ENCODE measurements at regions not wholly inside any gene's neighbourhood (a gene's known extent, or its start where the extent isn't known, plus 50 kb on each side); places are given as distances from the start of the nearest gene placed in this dataset.

GRCh38 chr12:24724814-24725213 is 224.1 kb downstream of the BCAT1 start:
- no TSS peak for BruUV-seq (replicated peaks)
- H2BK15ac ChIP-seq (ENCODE audit: low read depth, low read length), result no peak overlapping the region
- H3K79me1 ChIP-seq (ENCODE audit: low read depth in 1 of 2, low read length in 2 of 2), result no peaks in the 10 kb centered on the region
- no peak overlapping the region for H3K4ac ChIP-seq (ENCODE audit: low read depth, low read length)
- no peak overlapping the region for H3K9ac ChIP-seq (ENCODE audit: low read depth, low read length)
- no peak overlapping the region for H2AFZ ChIP-seq (replicated peaks; ENCODE audit: low read length, poor library complexity)
- no peak overlapping the region for H3K56ac ChIP-seq (ENCODE audit: extremely low read depth, insufficient read depth, low read length)
- no peak overlapping the region for H2BK5ac ChIP-seq (ENCODE audit: low read depth, low read length, poor library complexity, severe bottlenecking)
- H3K27ac ChIP-seq (ENCODE audit: insufficient read depth, low read length), result no peak overlapping the region
- DNase-seq, result no peak
- ChIA-PET POLR2A (ENCODE audit: unreplicated experiment) (no interaction called here), CTCF (interaction anchor here (0.8 to 1.2 kb wide), 2 partner anchors 54 to 269 kb away, joined by 3 to 4 read pairs; no protein-coding TSS in a partner anchor)
- H3K9me1 ChIP-seq (ENCODE audit: insufficient read depth, low read length), result 0 out of 2 replicates have a peak, but pooled peaks cover 4% of the 10 kb centered on the region
- H3K36me3 ChIP-seq (ENCODE audit: control insufficient read depth, insufficient read depth, low read length), result no peaks in the 10 kb centered on the region
- H2AK9ac ChIP-seq (replicated peaks; ENCODE audit: low read depth, low read length, poor library complexity), result no peak overlapping the region
- no peak overlapping the region for H4K8ac ChIP-seq (ENCODE audit: low read depth in 2 of 2, low read length in 2 of 2)
- H4K5ac ChIP-seq (ENCODE audit: low read depth, low read length), result no peak overlapping the region
- ATAC-seq (ENCODE audit: low read depth), result no peak
- no peak overlapping the region for H2BK20ac ChIP-seq (ENCODE audit: low read depth, low read length)
- H3K9me3 ChIP-seq (ENCODE audit: control insufficient read depth, insufficient read depth, low read length), result no peaks in the 10 kb centered on the region
- no peak overlapping the region for H4K91ac ChIP-seq (ENCODE audit: insufficient read depth, low read depth, low read length)
- no peak overlapping the region for H3K18ac ChIP-seq (ENCODE audit: low read depth, low read length)
- H3K23ac ChIP-seq (ENCODE audit: low read depth, low read length), result no peak overlapping the region
- WGBS, 2 experiments (ENCODE audit: extremely low coverage in 2 of 2, insufficient read length in 1 of 2), result no CpG with 5 or more reads among the region's 5 CpGs
- dilution Hi-C loops (cut with HindIII; ENCODE audit: low sequenced_read_pairs, unreplicated experiment), result no loop called here
- H3K4me3 ChIP-seq (ENCODE audit: insufficient read depth, low read depth, low read length), result no peak overlapping the region
- in situ Hi-C loops (cut with MboI; ENCODE audit: low sequenced_read_pairs), result no loop called here
- no peaks in the 10 kb centered on the region for H3K4me1 ChIP-seq (ENCODE audit: control insufficient read depth, insufficient read depth, low read length)
- no peak overlapping the region for H2AK5ac ChIP-seq (ENCODE audit: low read depth, low read length)
- TF ChIP-seq BHLHE40 (IDR thresholded peaks at IDR 0.05; ENCODE audit: low read depth, low read length), result no peak
- no peaks in the 10 kb centered on the region for H3K27me3 ChIP-seq (ENCODE audit: control insufficient read depth, insufficient read depth, low read length)
- no peak overlapping the region for H3K4me2 ChIP-seq (ENCODE audit: low read depth, low read length)
- intact Hi-C loops (cut with micrococcal nuclease), result loop anchor here (5.0 kb wide), 3 partner anchors 163 to 1518 kb away; no protein-coding TSS in a partner anchor
- no peak overlapping the region for H2BK120ac ChIP-seq (ENCODE audit: low read depth, low read length)
- H3K14ac ChIP-seq (replicated peaks; ENCODE audit: low read depth, low read length), result no peak overlapping the region
- H4K20me1 ChIP-seq (ENCODE audit: insufficient read depth, low read length), result no peaks in the 10 kb centered on the region

Measured in IMR-90 (cell line).